Activated CD8-positive, alpha-beta memory T cell treated with anti-CD3 and anti-CD28 coated beads, Interleukin-2, amount 50 U/mL, for 48 hours (primary cell): ENCODE measurements at regions not wholly inside any gene's neighbourhood (a gene's known extent, or its start where the extent isn't known, plus 50 kb on each side); places are given as distances from the start of the nearest gene placed in this dataset.
"Not testable (repeated sequence)": the region's sequence is repeated elsewhere in the genome, so short reads cannot be mapped to it uniquely, and the experiment has no call there.

Experiments used
- DNase-seq: peaks from one replicate; pipeline ENCODE4 v3.0.0-alpha.2; 2020

- DNase-seq, result no peak
These were observed 164.9 kb downstream of the ESM1 start for GRCh38 chr5:54820346-54821134.

- no peak for DNase-seq
These were observed 178.0 kb downstream of the ESM1 start for GRCh38 chr5:54807421-54807820.

GRCh38 chr5:54804521-54804920 is 180.9 kb downstream of the ESM1 start:
- DNase-seq, result no peak

GRCh38 chr5:54804086-54804485 is 181.3 kb downstream of the ESM1 start:
- no peak for DNase-seq

GRCh38 chr5:54803471-54804011 is 181.9 kb downstream of the ESM1 start:
- DNase-seq, result no peak

GRCh38 chr5:54799645-54800044 is 185.7 kb downstream of the ESM1 start:
- no peak for DNase-seq

GRCh38 chr5:54795777-54796176 is 189.6 kb downstream of the ESM1 start:
- no peak for DNase-seq

GRCh38 chr5:54795284-54795683 is 190.1 kb downstream of the ESM1 start:
- no peak for DNase-seq

- DNase-seq, result peak; percentile 60
These were observed 191.0 kb downstream of the ESM1 start for GRCh38 chr5:54794135-54794975.

GRCh38 chr5:54793468-54794134 is 191.8 kb downstream of the ESM1 start:
- DNase-seq, result no peak

GRCh38 chr5:54792611-54793404 is 192.6 kb downstream of the ESM1 start:
- no peak for DNase-seq

GRCh38 chr5:54787910-54788309 is 197.5 kb downstream of the ESM1 start:
- DNase-seq, result not testable (repeated sequence)

- DNase-seq, result no peak
These were observed 199.4 kb downstream of the ESM1 start for GRCh38 chr5:54785729-54786591.

GRCh38 chr5:54778783-54779182 is 206.6 kb downstream of the ESM1 start:
- no peak for DNase-seq

- DNase-seq, result no peak
These were observed 209.7 kb downstream of the ESM1 start for GRCh38 chr5:54775645-54776044.

GRCh38 chr5:54774281-54775170 is 210.9 kb downstream of the ESM1 start:
- no peak for DNase-seq

GRCh38 chr5:54772684-54773083 is 212.7 kb downstream of the ESM1 start:
- DNase-seq, result no peak

- DNase-seq, result no peak
These were observed 213.2 kb downstream of the ESM1 start for GRCh38 chr5:54772231-54772630.

GRCh38 chr5:54769746-54770145 is 215.6 kb downstream of the ESM1 start:
- DNase-seq, result no peak

- DNase-seq, result no peak
These were observed 216.3 kb downstream of the ESM1 start for GRCh38 chr5:54769072-54769471.
